OCI-LY7 (cell line): ENCODE measurements at regions not wholly inside any gene's neighbourhood (a gene's known extent, or its start where the extent isn't known, plus 50 kb on each side); places are given as distances from the start of the nearest gene placed in this dataset.

Source experiments
- BruUV-seq: library from RNA; stranded (reverse); fragments of 400-500 nt; replicated peaks from 2 replicates; lab custom pipeline; 2021; lab: Mats Ljungman, UMichigan
- CTCF ChIA-PET: fragments of 300-600 bp; sonication (Branson Sonifier 250); formaldehyde crosslinking; loops from one replicate; lab custom pipeline; 2022; ENCODE audit warnings: antibody characterized with exemption; ENCODE audit not compliant: unreplicated experiment; lab: Charles Lee
- POLR2A ChIA-PET: fragments of 300-600 bp; sonication (Branson Sonifier 250); formaldehyde crosslinking; loops from one replicate; lab custom pipeline; 2022; ENCODE audit warnings: antibody characterized with exemption; lab: Charles Lee
- DNase-seq: peaks from one replicate; pipeline ENCODE4 v3.0.0-alpha.2; 2015; ENCODE audit warnings: low spot score
- H2AFZ ChIP-seq: fragments of 200-600 bp; sonication (generic), shearing (Covaris generic); 2 replicates; pipeline ENCODE4 v1.6.1; 2014; ENCODE audit warnings: mild to moderate bottlenecking, antibody characterized with exemption, low read length, moderate library complexity
- H3K27ac ChIP-seq: fragments of 200-600 bp; sonication (generic); 2 replicates; pipeline ENCODE4 v1.5.1; 2014; ENCODE audit warnings: mixed run types, low read depth, mild to moderate bottlenecking, moderate library complexity, low read length, inconsistent platforms; ENCODE audit not compliant: poor library complexity, severe bottlenecking
- H3K36me3 ChIP-seq: fragments of 200-600 bp; sonication (generic); 2 replicates; pipeline ENCODE4 v1.6.1; 2014; ENCODE audit warnings: mild to moderate bottlenecking, antibody characterized with exemption, low read length, moderate library complexity, mixed read lengths; ENCODE audit not compliant: insufficient read depth
- H3K4me1 ChIP-seq: fragments of 200-600 bp; sonication (generic); 2 replicates; pipeline ENCODE4 v1.5.1; 2014; ENCODE audit warnings: mild to moderate bottlenecking, low read length; ENCODE audit not compliant: insufficient read depth, poor library complexity, severe bottlenecking
- H3K4me2 ChIP-seq: fragments of 200-600 bp; sonication (generic); 2 replicates; pipeline ENCODE4 v1.6.1; 2014; ENCODE audit warnings: mild to moderate bottlenecking, low read length
- H3K4me3 ChIP-seq: fragments of 200-600 bp; sonication (generic); 2 replicates; pipeline ENCODE4 v1.5.1; 2014; ENCODE audit warnings: mild to moderate bottlenecking, low read depth, low read length; ENCODE audit not compliant: poor library complexity, severe bottlenecking
- H3K79me2 ChIP-seq: fragments of 200-600 bp; sonication (generic); 2 replicates; pipeline ENCODE4 v1.6.1; 2016; ENCODE audit warnings: low read depth, mild to moderate bottlenecking, low read length, moderate library complexity, mixed read lengths; ENCODE audit not compliant: insufficient read depth
- H3K9me2 ChIP-seq: fragments of 200-600 bp; sonication (generic); 2 replicates; pipeline ENCODE4 v1.6.1; 2016; ENCODE audit warnings: mild to moderate bottlenecking, low read length, mixed read lengths; ENCODE audit not compliant: insufficient read depth
- H3K9me3 ChIP-seq: fragments of 200-600 bp; sonication (generic); 2 replicates; pipeline ENCODE4 v1.6.1; 2014; ENCODE audit warnings: mild to moderate bottlenecking, mixed run types, low read length, mixed read lengths
- H4K20me1 ChIP-seq: fragments of 200-600 bp; sonication (generic); 2 replicates; pipeline ENCODE4 v1.6.1; 2014; ENCODE audit warnings: mild to moderate bottlenecking, antibody characterized with exemption, low read length, moderate library complexity, mixed read lengths; ENCODE audit not compliant: insufficient read depth
- CTCF ChIP-seq: fragments of 200-600 bp; sonication (generic); conservative IDR thresholded peaks from 2 replicates; pipeline ENCODE4 v1.5.1; 2014; ENCODE audit warnings: mild to moderate bottlenecking, antibody characterized with exemption, low read length, moderate library complexity, mixed read lengths
- EZH2phosphoT487 ChIP-seq: fragments of 200-600 bp; sonication (generic); IDR thresholded peaks from 2 replicates; pipeline ENCODE4 v1.6.1; 2018; ENCODE audit warnings: low read depth, borderline replicate concordance, mild to moderate bottlenecking, mixed run types, antibody characterized with exemption, low read length, moderate library complexity, mixed read lengths
- intact Hi-C: fragments of 100-400 bp; cut with micrococcal nuclease; formaldehyde crosslinking; loops from one replicate; pipeline ENCODE4 v1.10.0; 2022; ENCODE audit not compliant: unreplicated experiment

GRCh38 chr3:95123104-95123503, 1060.2 kb downstream of the NSUN3 start:
- Histone ChIP-seq H3K9me2 (no peaks in the 10 kb centered on the region), H3K4me3 (no peak overlapping the region), H3K79me2 (no peaks in the 10 kb centered on the region), H3K9me3 (no peaks in the 10 kb centered on the region), H3K4me1 (no peaks in the 10 kb centered on the region), H2AFZ (no peak overlapping the region), H3K27ac (no peak overlapping the region), H3K36me3 (no peaks in the 10 kb centered on the region), H4K20me1 (no peaks in the 10 kb centered on the region), H3K4me2 (no peak overlapping the region)
- DNase-seq: no peak
- ChIA-PET POLR2A (interaction anchor here (1.2 kb wide), 1 partner anchor 9 kb away, joined by 3 read pairs; no protein-coding TSS in a partner anchor), CTCF (no interaction called here)
- no TSS peak for BruUV-seq
- intact Hi-C loops: no loop called here
- TF ChIP-seq CTCF (no peak), EZH2phosphoT487 (no peak)

- no TSS peak for BruUV-seq
Measured at GRCh38 chr3:95134693-95135413, 1072.0 kb downstream of the NSUN3 start.

More at GRCh38 chr3:95134693-95135413, 1072.0 kb downstream of the NSUN3 start:
- H3K36me3 ChIP-seq: no peaks in the 10 kb centered on the region
- DNase-seq: no peak
- ChIA-PET CTCF (no interaction called here), POLR2A (interaction anchor here (0.6 to 1.1 kb wide), 3 partner anchors 18 to 794 kb away, joined by 3 to 4 read pairs (median 4); no protein-coding TSS in a partner anchor)
- H3K4me2 ChIP-seq: no peak overlapping the region
- H3K4me3 ChIP-seq: no peak overlapping the region
- TF ChIP-seq CTCF: no peak
- no peak for TF ChIP-seq EZH2phosphoT487
- intact Hi-C loops: loop anchor here (10.0 kb wide), 1 partner anchor 60 kb away; no protein-coding TSS in a partner anchor
- no peaks in the 10 kb centered on the region for H3K79me2 ChIP-seq
- H4K20me1 ChIP-seq: no peaks in the 10 kb centered on the region
- H3K9me3 ChIP-seq: no peaks in the 10 kb centered on the region
- no peak overlapping the region for H3K27ac ChIP-seq
- no peaks in the 10 kb centered on the region for H3K9me2 ChIP-seq
- H3K4me1 ChIP-seq: no peaks in the 10 kb centered on the region
- no peak overlapping the region for H2AFZ ChIP-seq
